ENCODE measurements at regions not wholly inside any gene's neighbourhood (a gene's known extent, or its start where the extent isn't known, plus 50 kb on each side); places are given as distances from the start of the nearest gene placed in this dataset.

- H3K9me1 ChIP-seq (ENCODE audit: control insufficient read depth, insufficient read depth, low read length): no peaks in the 10 kb centered on the region
- H4K20me1 ChIP-seq (replicated peaks; ENCODE audit: control insufficient read depth, insufficient read depth, low read length): no peaks in the 10 kb centered on the region
- no peak overlapping the region for H3K4me2 ChIP-seq (ENCODE audit: insufficient read depth, low read length)
- H3K4me3 ChIP-seq: no peak overlapping the region
- in situ Hi-C loops (cut with MboI) (no loop called here), intact Hi-C loops (cut with micrococcal nuclease) (no loop called here)
- no peaks in the 10 kb centered on the region for H3K9me3 ChIP-seq (replicated peaks; ENCODE audit: control insufficient read depth, insufficient read depth, low read depth, low read length)
- no peak for TF ChIP-seq CSDE1 (IDR thresholded peaks at IDR 0.05)
- no peak for TF ChIP-seq MEF2A (IDR thresholded peaks at IDR 0.05; ENCODE audit: control insufficient read depth, low read depth, low read length)
- TF ChIP-seq RBFOX2 (IDR thresholded peaks at IDR 0.05; ENCODE audit: low read depth, low read length): no peak
- TF ChIP-seq ZFP30 (CRISPR knock-in tag; IDR thresholded peaks at IDR 0.05; ENCODE audit: borderline replicate concordance): no peak
- TF ChIP-seq ARID1B (IDR thresholded peaks at IDR 0.05): no peak
- no peak for TF ChIP-seq DLX4 (CRISPR knock-in tag; IDR thresholded peaks at IDR 0.05)
- no peak for TF ChIP-seq YBX1 (IDR thresholded peaks at IDR 0.05)
- no peaks in the 10 kb centered on the region for H3K4me1 ChIP-seq (replicated peaks in 1 of 2; ENCODE audit: control insufficient read depth in 2 of 2, insufficient read depth in 2 of 2, low read length in 2 of 2)
- FAIRE-seq: no peak
- H3K36me3 ChIP-seq (ENCODE audit: control insufficient read depth, insufficient read depth, low read length): no peaks in the 10 kb centered on the region; the same call in 2 of the 3 replicates
- DNase-seq (ENCODE audit: extremely low read depth in 1 of 4, low spot score in 3 of 4): no peak
- H2AFZ ChIP-seq (ENCODE audit: low read depth, low read length): no peak overlapping the region
- ATAC-seq: no peak
- H3K9ac ChIP-seq (ENCODE audit: insufficient read depth in 1 of 2, low read depth in 2 of 2, low read length in 2 of 2): no peak overlapping the region
- WGBS (ENCODE audit: insufficient coverage, low coverage, missing lambda C conversion rate): 16% methylated on average over 6 of the region's 6 CpGs
- no TSS peak for BruUV-seq (replicated peaks)
- no peaks in the 10 kb centered on the region for H3K27me3 ChIP-seq (ENCODE audit: control insufficient read depth in 2 of 2, insufficient read depth in 2 of 2, low read length in 2 of 2)
- H3K27ac ChIP-seq (ENCODE audit: extremely low read depth, low read depth, low read length): no peak overlapping the region
- ChIA-PET CTCF (ENCODE audit: low intra/inter-chr PET ratio) (no interaction called here), POLR2A (no interaction called here)
- H3K79me2 ChIP-seq (ENCODE audit: control insufficient read depth, insufficient read depth, low read length): no peaks in the 10 kb centered on the region
These were observed 305.7 kb downstream of the DYSF start for GRCh38 chr2:71759060-71759459.

- Histone ChIP-seq H2AFZ (ENCODE audit: low read depth, low read length) (peak overlapping the region; percentile 61; the same call in 1 of the 2 replicates), H3K4me1 (replicated peaks in 1 of 2; ENCODE audit: control insufficient read depth in 2 of 2, insufficient read depth in 2 of 2, low read length in 2 of 2) (no peaks in the 10 kb centered on the region), H3K27me3 (ENCODE audit: control insufficient read depth in 2 of 2, insufficient read depth in 2 of 2, low read length in 2 of 2) (no peaks in the 10 kb centered on the region), H3K36me3 (ENCODE audit: control insufficient read depth, insufficient read depth, low read length) (no peaks in the 10 kb centered on the region; the same call in 2 of the 3 replicates), H3K4me3 (no peak overlapping the region), H3K27ac (ENCODE audit: extremely low read depth, low read depth, low read length) (no peak overlapping the region), H4K20me1 (replicated peaks; ENCODE audit: control insufficient read depth, insufficient read depth, low read length) (no peaks in the 10 kb centered on the region), H3K79me2 (ENCODE audit: control insufficient read depth, insufficient read depth, low read length) (no peaks in the 10 kb centered on the region), H3K4me2 (ENCODE audit: insufficient read depth, low read length) (peak overlapping the region; percentile 34; the same call in 1 of the 2 replicates), H3K9ac (ENCODE audit: insufficient read depth in 1 of 2, low read depth in 2 of 2, low read length in 2 of 2) (no peak overlapping the region), H3K9me3 (replicated peaks; ENCODE audit: control insufficient read depth, insufficient read depth, low read depth, low read length) (no peaks in the 10 kb centered on the region), H3K9me1 (ENCODE audit: control insufficient read depth, insufficient read depth, low read length) (no peaks in the 10 kb centered on the region)
- ChIA-PET POLR2A (interaction anchor here (0.7 kb wide), 1 partner anchor 22 kb away, joined by 3 read pairs; no protein-coding TSS in a partner anchor), CTCF (ENCODE audit: low intra/inter-chr PET ratio) (no interaction called here)
- DNase-seq (ENCODE audit: extremely low read depth in 1 of 4, low spot score in 3 of 4) (no peak), FAIRE-seq (no peak), ATAC-seq (no peak; the same call in 2 of the 3 replicates)
- in situ Hi-C loops (cut with MboI) (no loop called here), intact Hi-C loops (cut with micrococcal nuclease) (no loop called here)
- WGBS (ENCODE audit: insufficient coverage, low coverage, missing lambda C conversion rate): 6% methylated on average over 9 of the region's 9 CpGs
- BruUV-seq (replicated peaks): no TSS peak
- TF ChIP-seq ZZZ3 (IDR thresholded peaks at IDR 0.05) (no peak), MED1 (CRISPR knock-in tag; IDR thresholded peaks at IDR 0.05; ENCODE audit: borderline replicate concordance) (no peak), MNT (conservative IDR thresholded peaks at IDR 0.05) (no peak), CEBPB (tag; IDR thresholded peaks at IDR 0.05) (no peak), ATF7 (IDR thresholded peaks at IDR 0.05) (no peak)
These were observed 304.0 kb downstream of the DYSF start for GRCh38 chr2:71757351-71757750.

All from K562 (cell line).